NCI-H510A treated with DMSO at 0.1 percent for 48 hours (cell line): ENCODE measurements at regions not wholly inside any gene's neighbourhood (a gene's known extent, or its start where the extent isn't known, plus 50 kb on each side); places are given as distances from the start of the nearest gene placed in this dataset.

Experiments
- DNase-seq: peaks from one replicate; lab custom pipeline; 2025; lab: John Stamatoyannopoulos, UW

- no peak for DNase-seq
Measured at GRCh38 chrX:40485102-40485826, 95.5 kb upstream of the ATP6AP2 start.

- no peak for DNase-seq
Measured at GRCh38 chrX:40484408-40485091, 96.2 kb upstream of the ATP6AP2 start.

- no peak for DNase-seq
Measured at GRCh38 chrX:40483502-40483901, 97.3 kb upstream of the ATP6AP2 start.

DNA sequence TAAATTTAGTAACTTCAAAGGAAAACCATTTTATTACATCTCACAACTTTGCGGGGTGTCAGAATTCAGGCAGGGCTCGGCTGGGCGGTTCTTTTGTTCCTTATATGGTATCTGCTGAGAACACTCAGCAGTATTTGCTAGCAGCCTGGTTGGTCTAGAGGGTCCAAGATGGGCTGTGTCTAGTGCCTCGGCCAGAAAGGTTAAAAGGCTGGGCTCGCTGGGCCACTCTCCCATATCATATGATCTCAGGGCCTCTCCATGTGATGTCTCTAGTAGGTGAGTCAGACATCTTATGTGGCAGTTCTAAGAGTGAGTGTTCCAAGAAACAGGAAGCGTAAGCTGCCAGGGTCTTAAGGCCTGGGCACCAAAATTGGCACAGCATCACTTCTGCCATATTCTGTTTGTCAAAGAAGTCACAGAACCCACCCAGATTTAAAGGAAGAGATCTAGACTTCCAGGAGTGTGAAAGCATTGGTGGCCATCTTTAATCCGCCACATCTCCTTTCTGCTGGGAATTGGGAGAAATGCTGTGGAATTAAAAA, 100.9 kb upstream of the ATP6AP2 start:
- no peak for DNase-seq

GRCh38 chrX:40478474-40479065, 102.2 kb upstream of the ATP6AP2 start:
- no peak for DNase-seq

DNA sequence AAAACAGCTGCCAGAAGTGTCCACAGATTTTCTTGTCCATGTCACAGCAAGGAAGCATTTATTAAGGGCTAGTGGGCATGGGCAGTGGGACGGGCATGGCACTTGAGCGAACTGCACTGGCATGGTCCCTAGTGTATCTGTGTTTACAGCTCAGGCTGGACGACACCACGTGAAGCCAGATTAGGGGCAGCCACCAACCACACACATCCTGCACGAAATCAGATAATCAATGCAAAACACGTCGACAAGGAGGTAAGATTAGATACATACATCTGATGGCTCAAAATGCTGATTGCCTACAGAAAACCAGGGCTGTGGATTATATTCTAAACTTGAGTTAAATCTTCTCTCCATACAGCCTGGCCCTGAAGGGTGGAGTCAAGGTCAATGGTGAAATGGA, 103.8 kb upstream of the ATP6AP2 start:
- no peak for DNase-seq

DNA sequence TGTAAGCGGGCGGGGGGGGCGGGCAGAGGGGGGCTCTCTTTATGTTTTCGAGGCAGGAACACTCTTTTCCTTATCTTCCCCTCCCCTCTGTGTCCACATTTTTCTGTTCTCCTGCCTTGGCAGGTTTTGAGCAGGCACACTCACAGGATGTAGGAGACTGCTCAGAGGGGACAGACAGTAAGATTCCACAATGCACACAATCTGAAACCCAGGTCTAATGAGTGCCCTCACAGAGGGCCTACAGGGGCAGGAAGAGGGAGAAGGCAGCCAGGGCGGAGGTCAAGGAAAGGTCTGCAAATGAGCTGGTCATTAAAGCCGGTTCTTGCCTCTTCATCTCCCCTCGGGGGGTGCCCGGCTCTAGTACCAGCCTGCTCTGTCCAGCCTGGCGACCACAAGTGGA, 106.1 kb upstream of the ATP6AP2 start:
- DNase-seq: no peak

DNA sequence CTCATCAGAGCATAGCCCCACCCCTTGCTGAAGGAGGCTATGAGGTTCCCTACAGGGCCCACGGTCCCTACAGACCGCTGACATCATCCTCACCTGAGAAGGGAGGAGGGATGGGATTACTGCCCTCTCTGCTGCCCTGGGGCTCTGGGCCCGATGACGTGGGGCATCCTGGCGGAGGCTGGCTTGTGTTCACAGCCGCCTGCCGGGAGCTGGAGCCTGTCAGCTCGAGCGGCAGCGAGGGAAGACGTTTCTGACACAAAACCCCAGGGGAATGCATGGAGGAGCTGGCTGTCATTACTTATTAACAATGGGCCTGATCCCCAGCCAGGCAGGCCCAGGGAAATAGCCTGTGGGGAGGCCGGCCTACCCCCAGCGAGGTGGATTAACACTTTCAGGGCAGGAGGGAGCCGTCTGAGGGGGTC, 106.6 kb upstream of the ATP6AP2 start:
- peak; percentile 50 for DNase-seq

- DNase-seq: no peak
Measured at GRCh38 chrX:40473460-40474204, 107.1 kb upstream of the ATP6AP2 start.

- peak; percentile 61 for DNase-seq
Measured at GRCh38 chrX:40471965-40472648, 108.7 kb upstream of the ATP6AP2 start.

DNA sequence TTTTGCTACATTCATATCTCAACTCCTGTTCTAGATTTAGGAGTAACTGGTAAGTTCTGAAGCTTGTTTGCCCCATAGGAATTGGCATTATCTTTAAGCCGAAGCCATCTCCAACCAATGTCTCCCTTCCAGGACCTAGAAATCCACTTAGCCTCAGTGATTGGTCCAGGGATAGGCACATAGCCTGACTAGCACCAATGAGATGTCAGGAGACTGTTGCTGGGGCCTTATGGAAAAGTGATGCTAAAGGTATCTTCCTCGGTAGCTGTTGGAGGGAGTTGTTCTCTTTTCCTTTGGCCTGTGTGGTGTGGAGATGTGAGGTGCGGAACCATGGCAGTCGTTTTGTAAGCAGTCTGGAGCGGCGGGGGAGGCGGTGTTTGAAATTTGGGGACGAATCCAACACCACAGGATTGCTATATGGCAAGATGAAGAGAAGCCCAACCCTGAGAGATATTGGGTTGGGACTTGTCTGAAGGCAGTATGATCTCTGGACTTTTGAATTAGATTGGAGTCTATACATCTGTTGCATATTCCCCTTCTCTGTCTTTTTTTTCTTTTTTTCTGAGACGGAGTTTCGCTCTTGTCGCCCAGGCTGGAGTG, 109.8 kb upstream of the ATP6AP2 start:
- DNase-seq: no peak

DNA sequence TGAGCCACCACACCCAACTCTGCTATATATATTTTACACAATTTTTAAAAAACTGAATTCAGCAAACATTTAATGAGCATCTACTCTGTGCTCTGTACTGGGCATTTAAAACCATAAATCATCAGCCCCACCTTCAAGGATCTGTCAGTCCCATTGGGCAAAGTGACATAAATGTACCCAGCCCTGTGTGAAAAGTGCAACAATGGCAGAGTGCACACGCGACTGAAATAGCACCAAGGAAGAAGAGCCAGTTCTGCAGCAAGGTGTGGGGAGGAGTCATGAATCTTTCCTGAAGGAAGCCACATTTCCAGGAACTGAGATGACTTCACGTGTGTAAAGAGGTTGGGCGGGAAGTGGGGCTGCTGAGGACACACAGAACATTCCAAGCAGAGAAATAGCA, 111.5 kb upstream of the ATP6AP2 start:
- no peak for DNase-seq

GRCh38 chrX:40468033-40468846, 112.5 kb upstream of the ATP6AP2 start:
- peak; percentile 90 for DNase-seq

DNA sequence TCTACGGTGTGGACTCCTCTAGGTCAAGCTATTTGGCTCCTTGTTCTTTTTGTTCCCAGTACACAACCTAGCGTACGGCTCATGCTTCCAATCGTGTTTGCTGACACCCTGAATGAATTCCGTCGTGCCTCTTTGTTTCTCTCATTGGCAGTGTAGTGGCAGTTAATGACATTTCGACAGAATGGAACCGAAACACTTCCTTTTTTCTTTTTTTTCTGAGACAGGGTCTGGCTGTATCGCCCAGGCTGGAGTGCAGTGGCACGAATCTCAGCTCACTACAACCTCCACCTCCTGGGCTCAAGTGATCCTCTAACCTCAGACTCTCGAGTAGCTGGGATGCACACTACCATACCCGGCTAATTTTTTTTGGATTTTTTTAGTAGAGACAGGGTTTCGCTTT, 113.3 kb upstream of the ATP6AP2 start:
- no peak for DNase-seq

DNA sequence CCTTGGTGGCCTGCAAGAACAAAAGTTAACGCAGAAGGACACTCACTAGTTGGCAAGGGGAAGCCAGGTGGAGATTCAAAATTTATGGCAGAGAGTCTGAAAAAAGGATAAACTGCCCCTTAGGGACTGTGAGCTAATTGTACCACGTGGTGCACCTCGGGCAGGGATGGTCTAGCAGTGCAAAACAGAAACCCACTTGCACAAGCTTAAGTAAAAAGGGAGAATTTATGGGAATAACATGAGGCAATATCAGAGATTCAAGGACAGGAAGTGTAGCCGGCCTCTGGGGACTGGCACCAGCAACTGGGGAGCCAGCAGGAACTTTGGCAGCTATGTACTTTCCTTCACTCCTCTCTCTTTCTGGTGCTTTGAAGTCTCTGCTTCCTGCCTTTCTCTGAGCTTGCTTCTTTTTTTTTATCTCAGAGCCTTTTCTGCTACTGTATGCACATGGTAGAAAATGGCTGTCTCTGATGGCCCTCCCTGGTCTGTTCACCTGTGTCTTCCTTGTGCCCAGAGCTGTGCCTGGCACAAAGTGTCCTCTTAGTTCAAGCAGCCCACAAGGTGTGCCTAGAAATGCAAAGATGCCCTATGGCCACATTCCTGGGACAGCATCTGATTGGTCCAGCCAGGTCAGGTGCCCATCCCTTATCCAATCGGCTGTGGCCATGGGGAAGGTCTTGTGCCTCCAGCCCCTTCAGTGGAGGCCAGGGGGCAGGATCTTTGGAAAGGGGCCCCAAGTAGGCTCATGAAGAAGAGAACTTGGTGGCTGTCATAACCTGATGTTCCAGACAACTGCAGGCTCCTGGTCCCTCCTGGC, 114.8 kb upstream of the ATP6AP2 start:
- DNase-seq: no peak

DNA sequence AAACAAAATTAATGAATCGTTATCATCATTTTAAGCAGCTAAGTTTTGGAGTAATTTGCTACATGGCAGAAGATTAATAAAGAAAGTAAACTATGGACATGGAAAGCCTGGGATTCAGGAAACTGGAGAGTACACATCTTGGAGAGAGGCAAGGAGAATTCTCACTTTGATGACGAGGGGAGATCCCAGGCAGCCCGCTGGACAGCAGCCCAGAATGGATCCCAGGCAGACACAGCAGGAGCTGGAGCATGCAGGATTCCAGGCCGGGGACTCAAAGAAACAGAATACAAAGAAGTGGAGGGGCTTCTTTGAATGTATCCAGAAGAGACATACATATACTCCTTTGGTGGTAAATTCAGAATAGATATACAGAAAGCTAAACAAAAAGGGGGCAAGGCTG, 118.0 kb upstream of the ATP6AP2 start:
- DNase-seq: no peak

DNA sequence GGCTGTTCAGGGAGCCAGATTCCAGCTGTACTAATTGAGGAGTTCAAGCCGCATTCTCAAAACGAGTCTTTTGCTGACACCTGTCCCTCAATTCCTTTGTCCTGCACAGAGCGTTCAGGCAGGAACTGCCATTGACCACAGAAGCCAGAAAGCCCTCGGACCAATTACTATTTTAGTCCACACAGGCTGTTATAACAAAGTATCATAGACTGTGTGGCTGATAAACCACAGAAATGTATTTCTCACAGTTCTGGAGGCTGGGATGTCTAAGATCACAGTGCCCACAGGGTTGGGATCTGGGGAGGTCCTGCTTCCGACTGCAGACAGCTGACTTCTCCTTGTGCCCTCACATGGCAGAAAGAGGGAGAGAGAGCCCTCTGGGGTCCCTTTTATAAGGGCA, 119.8 kb upstream of the ATP6AP2 start:
- no peak for DNase-seq

GRCh38 chrX:40459571-40460158, 121.1 kb upstream of the ATP6AP2 start:
- DNase-seq: no peak

GRCh38 chrX:40457406-40457805, 123.4 kb upstream of the ATP6AP2 start:
- no peak for DNase-seq
